GM12892 (cell line): ENCODE measurements at regions not wholly inside any gene's neighbourhood (a gene's known extent, or its start where the extent isn't known, plus 50 kb on each side); places are given as distances from the start of the nearest gene placed in this dataset.

ENCODE experiments used
- DNase-seq: peaks from one replicate; pipeline ENCODE4 v3.0.0; 2011; ENCODE audit not compliant: insufficient read length
- FAIRE-seq: peaks from 2 replicates; lab custom pipeline; 2011; peaks lifted over from hg19 to GRCh38; lab: Jason Lieb, UNC
- POLR2A ChIP-seq: IDR thresholded peaks from 2 replicates; pipeline ENCODE4 v1.6.1; 2011; ENCODE audit warnings: low read depth, low read length, control low read depth
- POLR2AphosphoS5 ChIP-seq: IDR thresholded peaks from 2 replicates; pipeline ENCODE4 v1.6.1; 2011; ENCODE audit warnings: low read depth, low read length, control low read depth
- TAF1 ChIP-seq: IDR thresholded peaks from 2 replicates; pipeline ENCODE4 v1.6.1; 2011; ENCODE audit warnings: low read depth, mild to moderate bottlenecking, control low read depth, low read length, borderline replicate concordance

DNA sequence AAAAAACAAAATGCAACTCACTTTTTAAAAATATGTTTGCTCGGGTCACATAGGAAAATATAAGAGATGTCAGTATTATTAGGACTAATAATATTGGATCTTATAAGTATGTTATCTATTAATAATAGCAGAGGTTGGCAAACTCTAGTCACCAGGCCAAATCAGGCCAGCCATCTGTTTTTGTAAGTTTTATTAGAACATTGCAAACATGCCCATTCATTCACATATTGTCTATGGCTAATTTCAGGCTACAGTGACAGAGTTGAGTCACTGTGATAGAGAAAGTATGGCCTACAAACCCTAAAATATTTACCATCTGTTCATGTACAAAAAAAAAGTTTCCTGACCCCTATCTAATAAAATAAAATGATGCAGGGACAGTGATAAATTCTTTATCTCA, 97.7 kb upstream of the CDH6 start:
- no peak for TF ChIP-seq POLR2A
- no peak for TF ChIP-seq POLR2AphosphoS5
- TF ChIP-seq TAF1: no peak
- DNase-seq (no peak), FAIRE-seq (no peak)

DNA sequence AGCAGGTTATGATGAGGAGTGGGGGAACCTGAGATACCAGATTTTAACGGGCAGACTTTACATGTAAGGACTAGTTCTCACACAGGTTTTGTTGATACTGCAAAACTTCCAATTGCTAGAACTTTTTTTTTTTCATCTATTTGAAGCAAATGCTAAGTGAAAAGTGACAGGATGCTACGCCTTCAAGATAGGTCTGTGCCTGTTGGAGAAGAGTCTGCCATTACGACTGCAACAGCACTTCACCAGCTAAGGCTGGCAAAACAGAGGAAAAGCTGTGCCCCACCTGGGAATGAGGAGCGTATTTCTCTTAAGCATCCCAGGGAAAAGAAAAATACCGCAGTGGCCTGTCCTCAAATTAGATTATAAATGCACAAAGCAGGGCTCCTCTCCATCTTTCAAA, 102.0 kb upstream of the CDH6 start:
- DNase-seq (no peak), FAIRE-seq (no peak)
- TF ChIP-seq POLR2AphosphoS5 (no peak), TAF1 (no peak), POLR2A (no peak)

DNA sequence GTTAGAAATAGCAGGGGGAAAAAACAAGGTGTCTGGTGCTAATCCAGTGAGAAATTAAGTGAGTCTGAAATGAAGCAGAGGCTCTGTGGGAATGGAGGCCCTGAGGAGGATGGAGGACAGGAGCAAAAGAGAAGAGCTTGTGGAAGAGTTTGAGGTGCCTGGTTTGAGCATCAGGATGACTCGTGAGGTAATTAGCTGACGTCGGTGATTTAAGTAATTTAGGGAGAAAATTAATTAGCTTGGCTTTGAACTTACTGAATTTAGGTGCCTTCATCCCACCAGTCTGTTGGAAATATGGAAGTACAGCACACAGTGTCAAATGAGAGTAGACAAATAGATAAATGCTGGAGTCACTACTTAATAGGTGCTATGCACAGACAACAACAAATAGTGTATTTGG, 103.0 kb upstream of the CDH6 start:
- DNase-seq (no peak), FAIRE-seq (no peak)
- TF ChIP-seq POLR2A (no peak), POLR2AphosphoS5 (no peak), TAF1 (no peak)

DNA sequence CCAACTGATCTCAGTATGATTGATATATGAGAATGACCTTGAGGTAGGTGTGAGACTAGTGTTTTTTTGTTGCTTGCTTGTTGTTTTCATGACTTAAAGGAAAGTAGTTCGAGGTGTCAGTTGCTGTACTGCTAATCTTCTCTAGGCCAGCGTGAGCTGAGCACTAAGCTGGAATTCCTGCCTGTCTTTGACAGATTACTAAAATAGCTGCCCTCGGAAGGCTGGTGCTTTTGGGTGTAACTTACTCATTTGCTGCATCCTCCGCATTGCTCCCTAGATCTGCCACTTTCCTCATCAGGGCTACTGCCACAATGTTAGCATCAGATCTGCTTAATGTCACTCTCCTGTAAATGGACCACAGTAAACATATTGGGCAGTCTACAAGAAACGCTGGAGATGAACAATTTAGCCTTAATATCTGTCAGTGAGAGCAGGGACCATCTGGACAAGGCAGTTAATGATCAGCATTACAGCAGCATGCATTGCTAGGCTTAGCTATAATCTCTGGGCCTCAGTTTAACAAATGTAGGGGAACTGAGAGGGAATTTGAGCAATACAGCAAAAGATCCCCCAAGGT, 106.6 kb upstream of the CDH6 start:
- FAIRE-seq: no peak
- no peak for DNase-seq
- TF ChIP-seq TAF1 (no peak), POLR2AphosphoS5 (no peak), POLR2A (no peak)

DNA sequence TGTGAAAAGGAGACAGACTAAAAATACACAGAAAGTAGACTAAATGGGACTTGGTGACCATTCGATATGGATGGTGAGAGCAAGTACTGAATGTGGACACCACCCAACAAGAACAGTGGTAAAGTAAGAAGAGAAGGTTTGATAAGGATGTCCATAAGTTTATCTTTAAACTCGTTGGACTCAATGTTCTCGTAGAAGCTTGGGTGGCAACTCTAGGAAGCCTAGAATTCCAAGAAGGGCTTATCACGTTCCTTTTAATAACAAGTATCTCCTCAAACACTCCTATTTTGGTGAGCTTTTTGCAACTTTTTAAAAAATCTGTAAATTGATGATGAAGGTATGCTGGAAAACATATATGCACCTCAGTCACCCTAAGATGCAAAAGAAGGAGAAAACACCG, 108.6 kb upstream of the CDH6 start:
- no peak for FAIRE-seq
- no peak for TF ChIP-seq TAF1
- no peak for TF ChIP-seq POLR2AphosphoS5
- TF ChIP-seq POLR2A: no peak

DNA sequence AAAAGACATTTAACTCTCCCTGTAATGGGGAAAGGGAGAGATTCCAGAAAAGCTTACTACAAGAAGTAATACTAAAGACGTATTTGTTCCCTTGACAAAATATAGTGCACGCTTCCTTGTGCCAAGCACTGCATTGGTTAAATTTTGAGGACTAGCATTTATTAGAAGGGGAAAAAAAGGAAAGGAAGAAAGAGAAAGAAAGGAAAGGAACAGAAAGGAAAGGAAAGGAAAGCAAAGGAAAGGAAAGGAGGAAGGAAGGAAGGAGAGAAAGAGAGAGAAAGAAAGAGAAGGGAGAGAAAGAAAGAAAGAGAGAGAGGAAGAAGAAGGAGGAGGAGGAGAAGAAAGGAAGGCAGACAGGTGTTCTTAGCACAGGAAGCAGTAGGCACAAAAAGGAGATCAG, 110.1 kb upstream of the CDH6 start:
- TF ChIP-seq POLR2A: no peak
- TF ChIP-seq POLR2AphosphoS5: no peak
- no peak for TF ChIP-seq TAF1
- DNase-seq (no peak), FAIRE-seq (no peak)

More for the DNA sequence above, 108.6 kb upstream of the CDH6 start:
- DNase-seq: no peak

DNA sequence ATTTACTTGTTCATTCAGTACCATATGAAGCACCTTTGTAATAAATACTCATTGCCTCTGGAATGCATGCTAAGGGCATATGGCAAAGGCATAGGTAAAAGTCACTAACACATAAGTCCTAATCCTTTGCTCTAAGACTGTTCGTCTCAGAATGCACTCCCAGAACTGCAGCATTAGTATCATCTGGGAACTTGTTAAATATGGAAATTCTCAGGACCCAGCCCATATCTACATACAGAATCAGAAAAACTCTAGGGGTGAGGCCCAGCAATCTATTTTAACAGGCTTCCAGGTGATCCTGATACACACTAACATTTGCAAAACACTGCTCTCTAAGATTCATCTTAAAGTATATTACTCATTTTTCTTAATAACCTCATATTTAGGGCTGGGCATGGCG, 113.8 kb upstream of the CDH6 start:
- DNase-seq (no peak), FAIRE-seq (no peak)
- TF ChIP-seq POLR2AphosphoS5: no peak
- no peak for TF ChIP-seq POLR2A
- TF ChIP-seq TAF1: no peak

DNA sequence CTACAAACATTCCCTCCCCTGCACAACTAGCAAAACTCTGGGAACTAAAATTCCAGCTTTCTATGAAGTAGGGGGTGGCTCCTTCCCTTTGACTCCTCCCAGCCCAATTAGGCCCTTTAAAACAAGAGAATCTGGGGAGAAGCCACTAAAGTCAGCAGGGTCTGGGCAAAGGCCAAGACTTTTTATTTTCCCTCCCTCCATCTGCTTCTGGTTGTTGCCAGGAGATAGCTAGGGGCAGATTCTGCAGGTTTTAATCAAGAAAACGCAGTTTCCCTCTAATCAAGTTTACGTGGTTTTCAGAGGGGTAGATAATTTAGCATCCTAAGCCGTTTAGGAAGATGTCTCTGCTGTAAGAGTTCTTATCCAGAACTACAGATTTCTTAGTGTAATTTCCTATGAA, 114.5 kb upstream of the CDH6 start:
- FAIRE-seq: no peak
- no peak for DNase-seq
- TF ChIP-seq POLR2A (no peak), POLR2AphosphoS5 (no peak), TAF1 (no peak)

DNA sequence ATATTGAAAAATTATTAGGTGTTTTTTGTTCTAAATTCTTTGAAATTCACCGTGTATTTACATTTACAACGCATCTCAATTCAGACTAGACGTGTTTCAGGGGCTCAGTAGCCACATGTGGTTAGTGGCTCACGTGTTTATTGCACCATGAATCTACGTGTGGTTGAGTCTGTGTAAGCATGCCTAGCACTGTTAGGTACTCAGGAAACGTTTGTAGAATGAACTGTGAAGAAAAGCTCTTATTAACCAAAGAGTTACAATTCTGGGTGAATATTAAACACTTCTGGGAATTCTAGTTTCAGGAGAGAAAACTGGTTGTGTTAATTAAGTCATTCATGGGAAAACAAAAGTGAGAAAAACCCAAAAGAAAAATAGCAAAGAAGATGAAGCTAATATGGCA, 117.5 kb upstream of the CDH6 start:
- TF ChIP-seq POLR2AphosphoS5 (no peak), POLR2A (no peak), TAF1 (no peak)
- DNase-seq (no peak), FAIRE-seq (no peak)

DNA sequence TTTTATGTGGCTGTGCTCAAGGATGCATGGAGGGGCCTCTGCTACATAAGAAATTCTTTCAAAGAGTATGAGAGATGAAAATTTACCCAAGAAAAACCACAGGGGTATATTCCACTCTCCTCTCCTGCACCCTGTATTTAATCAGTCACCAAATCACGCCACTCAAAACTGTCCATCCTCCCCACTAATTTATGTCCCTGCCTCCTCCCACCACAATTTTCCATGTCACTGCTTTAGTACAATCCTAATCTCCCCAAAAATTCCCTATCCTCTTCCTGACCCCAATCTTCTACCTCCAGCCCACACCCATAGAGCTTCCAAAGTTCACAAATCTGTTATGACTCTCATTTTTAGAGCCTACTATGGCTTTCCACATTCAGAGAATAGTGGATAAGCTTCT, 125.2 kb upstream of the CDH6 start:
- FAIRE-seq (no peak), DNase-seq (no peak)
- TF ChIP-seq POLR2AphosphoS5 (no peak), TAF1 (no peak), POLR2A (no peak)

DNA sequence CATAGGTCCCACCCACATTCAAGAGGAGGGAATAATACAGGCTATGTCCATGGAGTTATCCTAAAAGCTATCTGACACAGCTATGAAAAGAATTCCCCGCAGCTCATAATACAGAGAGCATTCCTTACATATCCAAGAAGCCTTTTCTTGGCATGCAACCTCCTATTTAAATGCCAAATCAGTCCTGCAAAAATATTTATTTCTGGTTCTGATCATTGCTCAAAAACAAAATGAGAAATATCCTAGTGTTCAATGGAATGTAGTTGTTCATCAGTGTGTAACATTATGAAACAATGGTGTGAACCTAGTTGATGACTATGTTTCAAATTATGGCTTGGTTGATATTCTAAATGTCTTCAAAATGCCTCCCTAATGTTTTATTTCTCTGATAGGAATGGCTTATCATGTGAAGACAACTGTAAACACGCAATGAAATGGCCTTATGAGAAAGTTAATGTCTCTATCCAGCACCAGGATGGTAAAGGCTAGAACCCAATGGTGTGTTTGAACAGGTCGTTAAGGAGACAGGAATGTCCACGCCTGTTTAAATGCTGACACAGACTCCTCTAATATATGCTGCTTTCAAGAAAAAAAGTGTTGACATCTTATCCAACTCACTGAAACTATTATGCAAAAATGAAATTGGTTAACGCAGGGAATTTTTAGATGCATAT, 126.7 kb upstream of the CDH6 start:
- TF ChIP-seq POLR2AphosphoS5 (no peak), POLR2A (no peak), TAF1 (no peak)
- DNase-seq: no peak
- FAIRE-seq: no peak

DNA sequence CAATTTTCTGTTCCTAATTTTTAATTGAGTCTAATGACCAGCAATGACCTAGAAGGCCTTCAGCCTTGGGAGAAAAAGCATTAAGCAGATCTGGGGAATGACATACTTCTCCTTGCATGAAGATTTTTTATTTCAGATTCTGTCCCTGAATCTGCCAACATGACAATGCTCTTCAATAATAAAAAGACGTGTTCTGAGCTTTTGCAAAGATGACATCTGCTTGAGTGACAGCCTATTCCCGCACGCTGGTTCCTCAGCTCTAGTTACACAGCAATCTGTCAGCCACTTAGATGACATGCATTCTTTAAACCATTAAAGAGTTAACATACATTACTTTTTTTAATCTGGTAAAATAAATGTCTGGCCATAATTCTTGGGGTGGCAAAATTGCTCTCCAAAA, 129.3 kb upstream of the CDH6 start:
- FAIRE-seq: no peak
- DNase-seq: no peak
- TF ChIP-seq POLR2A: no peak
